ENCODE measurements at regions not wholly inside any gene's neighbourhood (a gene's known extent, or its start where the extent isn't known, plus 50 kb on each side); places are given as distances from the start of the nearest gene placed in this dataset.
A peak's percentile ranks its signal among the peaks of the same experiment; 100 is the strongest.
"Not testable (repeated sequence)": the region's sequence is repeated elsewhere in the genome, so short reads cannot be mapped to it uniquely, and the experiment has no call there.

- peak; percentile 29 for DNase-seq
Observed at GRCh38 chr2:11923935-11924334, 177.5 kb downstream of the LPIN1 start.

- no peak for DNase-seq
Observed at GRCh38 chr2:11925295-11926066, 179.0 kb downstream of the LPIN1 start.

- no peak for DNase-seq
Observed at GRCh38 chr2:11930211-11930761, 183.9 kb downstream of the LPIN1 start.

- DNase-seq = no peak
Observed at GRCh38 chr2:11932048-11932512, 185.6 kb downstream of the LPIN1 start.

- DNase-seq = no peak
Observed at GRCh38 chr2:11932962-11933361, 186.5 kb downstream of the LPIN1 start.

GRCh38 chr2:11933854-11934253, 187.4 kb downstream of the LPIN1 start:
- DNase-seq = no peak

GRCh38 chr2:11936761-11937160, 190.3 kb downstream of the LPIN1 start:
- no peak for DNase-seq

GRCh38 chr2:11938196-11938595, 191.8 kb downstream of the LPIN1 start:
- DNase-seq = no peak

GRCh38 chr2:11939523-11939922, 193.1 kb downstream of the LPIN1 start:
- DNase-seq = no peak

GRCh38 chr2:11940121-11940743, 193.8 kb downstream of the LPIN1 start:
- no peak for DNase-seq

- DNase-seq = no peak
Observed at GRCh38 chr2:11940799-11941198, 194.4 kb downstream of the LPIN1 start.

- DNase-seq = no peak
Observed at GRCh38 chr2:11941201-11942177, 195.1 kb downstream of the LPIN1 start.

- no peak for DNase-seq
Observed at GRCh38 chr2:11942178-11942569, 195.7 kb downstream of the LPIN1 start.

GRCh38 chr2:11944311-11944710, 197.9 kb downstream of the LPIN1 start:
- no peak for DNase-seq

GRCh38 chr2:11945139-11946126, 199.0 kb downstream of the LPIN1 start:
- no peak for DNase-seq

GRCh38 chr2:11947956-11948355, 201.5 kb downstream of the LPIN1 start:
- DNase-seq = no peak

- DNase-seq = no peak
Observed at GRCh38 chr2:11949732-11950523, 203.5 kb downstream of the LPIN1 start.

- no peak for DNase-seq
Observed at GRCh38 chr2:11950896-11951295, 204.5 kb downstream of the LPIN1 start.

GRCh38 chr2:11951492-11951891, 205.1 kb downstream of the LPIN1 start:
- not testable (repeated sequence) for DNase-seq

- DNase-seq = no peak
Observed at GRCh38 chr2:11953258-11953657, 206.8 kb downstream of the LPIN1 start.

GRCh38 chr2:11955314-11955713, 208.9 kb downstream of the LPIN1 start:
- DNase-seq = no peak
